ENCODE measurements at regions not wholly inside any gene's neighbourhood (a gene's known extent, or its start where the extent isn't known, plus 50 kb on each side); places are given as distances from the start of the nearest gene placed in this dataset.

DNA sequence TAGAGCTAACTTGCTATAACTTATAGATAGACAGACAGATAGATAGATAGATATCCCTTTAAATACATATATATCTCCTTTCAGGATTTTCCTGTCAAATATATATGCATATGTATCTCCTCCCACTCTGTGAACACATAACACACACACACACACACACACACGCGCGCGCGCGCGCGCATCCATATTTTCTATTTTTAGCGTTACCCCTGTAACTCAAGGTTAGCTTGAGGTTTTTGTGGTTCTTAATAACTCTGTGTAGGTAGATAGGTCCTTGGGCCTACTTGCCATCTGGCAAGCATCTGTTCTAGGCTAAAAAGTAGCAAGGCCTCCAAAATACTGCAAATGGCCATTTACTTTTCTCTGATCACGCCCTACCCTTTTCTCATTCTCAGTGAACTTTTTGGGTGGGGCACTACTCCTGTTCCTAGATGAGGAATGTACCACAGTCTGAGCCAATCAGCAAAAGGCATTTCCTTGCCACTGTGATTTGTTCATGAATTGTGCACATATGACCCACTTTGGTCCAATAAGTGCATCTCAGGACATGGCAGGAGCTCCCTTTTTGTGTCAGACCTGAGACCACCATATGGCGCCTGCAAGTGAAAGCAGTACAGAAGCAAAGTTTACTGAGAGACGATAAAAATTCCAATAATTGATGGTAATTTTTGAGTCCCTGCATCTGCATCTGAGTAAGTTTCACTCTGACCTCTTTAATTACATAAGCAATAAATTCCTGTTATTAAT lies 740.5 kb upstream of the API5 start:
- TF ChIP-seq, protein P1, sequence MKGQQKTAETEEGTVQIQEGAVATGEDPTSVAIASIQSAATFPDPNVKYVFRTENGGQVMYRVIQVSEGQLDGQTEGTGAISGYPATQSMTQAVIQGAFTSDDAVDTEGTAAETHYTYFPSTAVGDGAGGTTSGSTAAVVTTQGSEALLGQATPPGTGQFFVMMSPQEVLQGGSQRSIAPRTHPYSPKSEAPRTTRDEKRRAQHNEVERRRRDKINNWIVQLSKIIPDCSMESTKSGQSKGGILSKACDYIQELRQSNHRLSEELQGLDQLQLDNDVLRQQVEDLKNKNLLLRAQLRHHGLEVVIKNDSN (IDR thresholded peaks at IDR 0.05), result no peak
- TF ChIP-seq EGR1 (IDR thresholded peaks at IDR 0.05) (no peak), YY1 (IDR thresholded peaks at IDR 0.05; ENCODE audit: low read depth) (no peak), ZBTB7A (IDR thresholded peaks at IDR 0.05; ENCODE audit: low read depth) (no peak), RAD21 (IDR thresholded peaks at IDR 0.05; ENCODE audit: low read depth) (no peak), CEBPB (IDR thresholded peaks at IDR 0.05) (no peak), NFIC (IDR thresholded peaks at IDR 0.05) (no peak), EP300 (IDR thresholded peaks at IDR 0.05; ENCODE audit: borderline replicate concordance) (no peak), TAF1 (IDR thresholded peaks at IDR 0.05; ENCODE audit: low read depth) (no peak), FOXM1 (IDR thresholded peaks at IDR 0.05; ENCODE audit: borderline replicate concordance, low read depth) (no peak)

DNA sequence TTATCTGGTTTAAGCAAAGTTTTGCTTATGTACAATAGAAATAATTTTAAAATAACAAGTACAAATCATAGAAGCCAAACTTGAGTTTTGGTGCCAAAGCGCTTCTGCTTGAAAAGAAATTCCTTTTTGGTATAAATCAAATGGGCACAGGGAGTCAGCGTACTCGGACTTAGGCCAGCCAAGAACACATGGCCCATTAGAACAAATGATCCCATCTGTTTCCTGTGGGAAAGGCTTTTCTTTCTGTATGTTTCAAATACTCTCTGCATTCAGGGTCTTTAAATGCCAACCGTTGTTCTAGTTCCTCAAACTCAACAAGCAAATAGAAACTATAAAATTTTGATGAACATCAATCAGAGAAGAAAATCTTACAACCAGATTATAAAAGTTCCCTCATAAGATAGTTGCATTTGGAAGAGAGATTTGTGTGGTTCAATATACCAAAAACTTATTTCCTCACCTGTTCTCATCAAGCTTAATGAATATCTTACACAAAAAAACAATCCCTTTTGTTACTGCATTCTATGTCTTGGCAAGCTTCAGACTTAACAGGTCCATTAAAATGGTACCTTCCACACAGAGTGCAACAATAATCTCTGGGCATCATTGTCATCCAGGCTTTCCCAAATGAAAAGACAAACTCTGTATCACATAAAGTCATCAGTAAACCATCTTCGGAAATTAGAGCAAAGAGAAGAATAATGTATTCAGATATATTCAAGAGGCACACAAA lies 739.8 kb upstream of the API5 start:
- TF ChIP-seq RAD21 (IDR thresholded peaks at IDR 0.05; ENCODE audit: low read depth) (no peak), FOXM1 (IDR thresholded peaks at IDR 0.05; ENCODE audit: borderline replicate concordance, low read depth) (no peak), NFIC (IDR thresholded peaks at IDR 0.05) (no peak), CREB1 (IDR thresholded peaks at IDR 0.05; ENCODE audit: low read depth) (no peak), TEAD4 (IDR thresholded peaks at IDR 0.05) (no peak), YY1 (IDR thresholded peaks at IDR 0.05; ENCODE audit: low read depth) (no peak), EP300 (IDR thresholded peaks at IDR 0.05; ENCODE audit: borderline replicate concordance) (no peak), TAF1 (IDR thresholded peaks at IDR 0.05; ENCODE audit: low read depth) (no peak)
- TF ChIP-seq, protein P2, sequence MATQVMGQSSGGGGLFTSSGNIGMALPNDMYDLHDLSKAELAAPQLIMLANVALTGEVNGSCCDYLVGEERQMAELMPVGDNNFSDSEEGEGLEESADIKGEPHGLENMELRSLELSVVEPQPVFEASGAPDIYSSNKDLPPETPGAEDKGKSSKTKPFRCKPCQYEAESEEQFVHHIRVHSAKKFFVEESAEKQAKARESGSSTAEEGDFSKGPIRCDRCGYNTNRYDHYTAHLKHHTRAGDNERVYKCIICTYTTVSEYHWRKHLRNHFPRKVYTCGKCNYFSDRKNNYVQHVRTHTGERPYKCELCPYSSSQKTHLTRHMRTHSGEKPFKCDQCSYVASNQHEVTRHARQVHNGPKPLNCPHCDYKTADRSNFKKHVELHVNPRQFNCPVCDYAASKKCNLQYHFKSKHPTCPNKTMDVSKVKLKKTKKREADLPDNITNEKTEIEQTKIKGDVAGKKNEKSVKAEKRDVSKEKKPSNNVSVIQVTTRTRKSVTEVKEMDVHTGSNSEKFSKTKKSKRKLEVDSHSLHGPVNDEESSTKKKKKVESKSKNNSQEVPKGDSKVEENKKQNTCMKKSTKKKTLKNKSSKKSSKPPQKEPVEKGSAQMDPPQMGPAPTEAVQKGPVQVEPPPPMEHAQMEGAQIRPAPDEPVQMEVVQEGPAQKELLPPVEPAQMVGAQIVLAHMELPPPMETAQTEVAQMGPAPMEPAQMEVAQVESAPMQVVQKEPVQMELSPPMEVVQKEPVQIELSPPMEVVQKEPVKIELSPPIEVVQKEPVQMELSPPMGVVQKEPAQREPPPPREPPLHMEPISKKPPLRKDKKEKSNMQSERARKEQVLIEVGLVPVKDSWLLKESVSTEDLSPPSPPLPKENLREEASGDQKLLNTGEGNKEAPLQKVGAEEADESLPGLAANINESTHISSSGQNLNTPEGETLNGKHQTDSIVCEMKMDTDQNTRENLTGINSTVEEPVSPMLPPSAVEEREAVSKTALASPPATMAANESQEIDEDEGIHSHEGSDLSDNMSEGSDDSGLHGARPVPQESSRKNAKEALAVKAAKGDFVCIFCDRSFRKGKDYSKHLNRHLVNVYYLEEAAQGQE (IDR thresholded peaks at IDR 0.05; ENCODE audit: low read depth), result no peak

DNA sequence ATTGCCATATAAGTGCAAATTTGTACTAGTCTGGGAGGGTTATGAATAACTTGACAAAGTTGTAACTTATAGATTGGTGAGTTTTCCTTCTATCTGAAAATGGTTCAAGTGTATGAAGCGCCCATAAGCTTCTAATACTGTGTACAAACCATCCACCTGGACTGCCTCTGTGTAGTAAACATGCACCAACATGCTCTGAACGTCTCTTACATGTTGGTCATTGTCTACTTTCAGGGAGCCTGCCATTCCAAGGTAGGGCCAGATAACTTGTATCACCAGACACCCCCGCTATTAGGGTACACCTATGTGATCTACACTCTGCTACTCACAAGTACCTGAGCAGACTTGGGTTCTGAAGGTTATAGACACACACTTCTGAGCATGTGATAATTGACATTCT lies 735.5 kb upstream of the API5 start:
- TF ChIP-seq ZBTB7A (IDR thresholded peaks at IDR 0.05; ENCODE audit: low read depth) (no peak), CREB1 (IDR thresholded peaks at IDR 0.05; ENCODE audit: low read depth) (no peak), FOXM1 (IDR thresholded peaks at IDR 0.05; ENCODE audit: borderline replicate concordance, low read depth) (no peak), YY1 (IDR thresholded peaks at IDR 0.05; ENCODE audit: low read depth) (no peak), EGR1 (IDR thresholded peaks at IDR 0.05) (no peak)
- TF ChIP-seq, protein P2 (IDR thresholded peaks at IDR 0.05; ENCODE audit: low read depth), result no peak

DNA sequence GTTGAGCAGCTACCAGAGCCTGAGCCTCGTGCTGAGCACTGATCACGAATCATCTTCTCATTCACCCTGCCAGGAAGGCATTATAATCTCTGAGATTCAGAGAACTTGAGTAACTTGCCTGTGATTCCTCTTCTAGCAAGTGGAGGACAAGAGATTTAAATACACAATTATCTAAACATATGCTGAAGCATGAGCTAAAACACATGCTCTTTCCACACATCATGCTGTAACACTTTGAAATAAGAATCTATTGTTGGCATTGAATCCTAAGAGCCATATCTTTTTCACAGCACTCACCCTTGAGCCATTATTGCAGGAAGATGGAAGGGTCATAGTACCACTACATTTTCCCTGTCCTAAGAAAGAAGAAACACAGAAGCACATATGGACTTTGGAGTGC lies 722.5 kb upstream of the API5 start:
- no peak for TF ChIP-seq EGR1 (IDR thresholded peaks at IDR 0.05)

DNA sequence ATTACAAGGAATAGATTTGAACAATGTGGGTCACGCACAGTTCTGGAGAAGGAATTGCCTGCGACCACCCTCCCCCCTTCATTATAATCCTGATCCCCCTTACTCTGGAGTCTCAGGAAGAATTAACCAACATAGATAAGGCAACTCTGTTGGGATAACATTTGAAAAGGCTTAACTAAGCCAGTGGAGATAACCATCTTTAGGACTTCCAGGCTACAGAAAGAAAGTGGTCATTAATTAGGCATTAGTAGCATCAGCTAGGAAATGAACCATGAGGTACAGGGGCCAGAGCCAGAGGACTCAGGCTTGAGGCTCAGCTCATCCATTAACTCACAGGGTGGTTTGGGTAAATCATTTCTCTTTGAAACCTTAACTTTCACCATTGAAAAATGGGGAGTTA lies 720.0 kb upstream of the API5 start:
- TF ChIP-seq, protein P2 (IDR thresholded peaks at IDR 0.05; ENCODE audit: low read depth), result no peak
- no peak for TF ChIP-seq NFIC (IDR thresholded peaks at IDR 0.05)
- TF ChIP-seq ZBTB7A (IDR thresholded peaks at IDR 0.05; ENCODE audit: low read depth), result no peak

DNA sequence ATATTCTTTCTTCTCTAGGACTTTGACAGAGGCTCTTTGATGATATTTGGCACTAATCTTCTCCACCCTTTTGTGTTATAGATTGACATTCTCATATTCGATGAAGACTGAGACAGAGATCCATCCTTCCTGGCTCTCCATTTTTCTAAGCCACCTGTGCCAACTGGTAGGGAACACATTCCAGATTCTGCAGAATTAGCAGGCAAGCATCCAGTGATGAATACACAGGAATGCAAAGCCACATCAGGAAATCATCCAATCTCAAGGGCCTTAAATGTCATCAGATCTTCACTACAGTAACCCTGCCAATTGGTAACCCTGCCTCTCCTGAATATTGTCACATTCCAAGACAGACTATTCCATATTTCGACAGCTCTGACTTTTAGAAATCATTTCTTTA lies 718.4 kb upstream of the API5 start:
- TF ChIP-seq CEBPB (IDR thresholded peaks at IDR 0.05) (no peak), EP300 (IDR thresholded peaks at IDR 0.05; ENCODE audit: borderline replicate concordance) (no peak), RAD21 (IDR thresholded peaks at IDR 0.05; ENCODE audit: low read depth) (no peak), YY1 (IDR thresholded peaks at IDR 0.05; ENCODE audit: low read depth) (no peak), NFIC (IDR thresholded peaks at IDR 0.05) (no peak), ZBTB7A (IDR thresholded peaks at IDR 0.05; ENCODE audit: low read depth) (no peak), CREB1 (IDR thresholded peaks at IDR 0.05; ENCODE audit: low read depth) (no peak), FOXM1 (IDR thresholded peaks at IDR 0.05; ENCODE audit: borderline replicate concordance, low read depth) (no peak)
- TF ChIP-seq, protein P2 (IDR thresholded peaks at IDR 0.05; ENCODE audit: low read depth), result no peak
